22Rv1 (cell line): ENCODE measurements at regions not wholly inside any gene's neighbourhood (a gene's known extent, or its start where the extent isn't known, plus 50 kb on each side); places are given as distances from the start of the nearest gene placed in this dataset.

Experiments
- H3K27ac ChIP-seq: fragments of 450-650 bp; 2 replicates; pipeline ENCODE4 v1.5.1; 2017
- ZFX ChIP-seq: fragments of 450-650 bp; IDR thresholded peaks from 2 replicates; pipeline ENCODE4 v1.6.1; 2017; ENCODE audit warnings: antibody characterized with exemption, borderline replicate concordance
- TF ChIP-seq, protein P1 (sequence below): fragments of 450-650 bp; IDR thresholded peaks from 2 replicates; pipeline ENCODE4 v1.5.1; 2017; ENCODE audit warnings: mild to moderate bottlenecking

GRCh38 chr6:21305893-21306332 lies 287.6 kb upstream of the SOX4 start:
- TF ChIP-seq, protein P1, sequence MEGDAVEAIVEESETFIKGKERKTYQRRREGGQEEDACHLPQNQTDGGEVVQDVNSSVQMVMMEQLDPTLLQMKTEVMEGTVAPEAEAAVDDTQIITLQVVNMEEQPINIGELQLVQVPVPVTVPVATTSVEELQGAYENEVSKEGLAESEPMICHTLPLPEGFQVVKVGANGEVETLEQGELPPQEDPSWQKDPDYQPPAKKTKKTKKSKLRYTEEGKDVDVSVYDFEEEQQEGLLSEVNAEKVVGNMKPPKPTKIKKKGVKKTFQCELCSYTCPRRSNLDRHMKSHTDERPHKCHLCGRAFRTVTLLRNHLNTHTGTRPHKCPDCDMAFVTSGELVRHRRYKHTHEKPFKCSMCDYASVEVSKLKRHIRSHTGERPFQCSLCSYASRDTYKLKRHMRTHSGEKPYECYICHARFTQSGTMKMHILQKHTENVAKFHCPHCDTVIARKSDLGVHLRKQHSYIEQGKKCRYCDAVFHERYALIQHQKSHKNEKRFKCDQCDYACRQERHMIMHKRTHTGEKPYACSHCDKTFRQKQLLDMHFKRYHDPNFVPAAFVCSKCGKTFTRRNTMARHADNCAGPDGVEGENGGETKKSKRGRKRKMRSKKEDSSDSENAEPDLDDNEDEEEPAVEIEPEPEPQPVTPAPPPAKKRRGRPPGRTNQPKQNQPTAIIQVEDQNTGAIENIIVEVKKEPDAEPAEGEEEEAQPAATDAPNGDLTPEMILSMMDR, result no peak
- TF ChIP-seq ZFX, result no peak
- no peak overlapping the region for H3K27ac ChIP-seq

DNA sequence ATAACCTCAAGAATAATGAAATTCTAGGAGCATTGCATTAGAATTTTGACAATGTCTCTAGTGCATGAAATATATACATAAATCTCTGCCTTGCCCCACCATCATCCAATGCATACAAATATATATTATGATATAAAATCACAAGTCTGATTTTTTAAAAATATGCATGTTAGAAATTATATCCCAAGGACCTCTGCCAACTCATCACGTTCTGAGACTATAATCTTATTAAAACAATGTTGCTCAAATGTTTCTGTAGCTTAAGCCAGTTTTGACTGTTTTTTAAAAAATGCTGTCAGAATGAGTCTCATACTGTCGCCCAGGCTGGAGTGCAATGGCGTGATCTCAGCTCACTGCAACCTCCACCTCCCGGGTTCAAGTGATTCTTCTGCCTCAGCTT lies 287.0 kb upstream of the SOX4 start:
- TF ChIP-seq, protein P1, result no peak
- H3K27ac ChIP-seq, result no peak overlapping the region

- TF ChIP-seq, protein P1, result no peak
- TF ChIP-seq ZFX, result no peak
- no peak overlapping the region for H3K27ac ChIP-seq
Observed at GRCh38 chr6:21309807-21310221, 283.7 kb upstream of the SOX4 start.

GRCh38 chr6:21310568-21311140 lies 282.9 kb upstream of the SOX4 start:
- no peak overlapping the region for H3K27ac ChIP-seq
- TF ChIP-seq, protein P1, result no peak
- TF ChIP-seq ZFX, result no peak

DNA sequence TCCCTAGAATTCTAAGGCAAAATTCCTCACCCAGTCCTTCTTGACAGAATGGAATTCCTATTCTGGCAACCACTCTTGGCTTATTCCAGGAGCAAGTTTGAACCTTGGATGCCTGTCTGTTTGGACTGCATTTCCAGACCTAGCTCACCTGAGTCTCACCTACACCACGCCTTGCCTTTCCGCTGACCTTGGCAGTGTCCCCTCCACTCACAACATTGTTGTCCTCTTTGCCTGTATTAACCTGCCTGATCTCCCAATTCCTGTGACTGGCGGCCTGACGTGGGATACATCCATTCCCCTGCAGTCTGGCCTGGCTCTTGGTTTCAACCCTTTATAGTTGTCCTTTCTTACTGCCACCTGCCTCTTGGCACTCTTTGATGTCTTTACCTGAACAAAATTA lies 281.4 kb upstream of the SOX4 start:
- H3K27ac ChIP-seq, result no peak overlapping the region
- TF ChIP-seq ZFX, result no peak
- TF ChIP-seq, protein P1, result no peak

DNA sequence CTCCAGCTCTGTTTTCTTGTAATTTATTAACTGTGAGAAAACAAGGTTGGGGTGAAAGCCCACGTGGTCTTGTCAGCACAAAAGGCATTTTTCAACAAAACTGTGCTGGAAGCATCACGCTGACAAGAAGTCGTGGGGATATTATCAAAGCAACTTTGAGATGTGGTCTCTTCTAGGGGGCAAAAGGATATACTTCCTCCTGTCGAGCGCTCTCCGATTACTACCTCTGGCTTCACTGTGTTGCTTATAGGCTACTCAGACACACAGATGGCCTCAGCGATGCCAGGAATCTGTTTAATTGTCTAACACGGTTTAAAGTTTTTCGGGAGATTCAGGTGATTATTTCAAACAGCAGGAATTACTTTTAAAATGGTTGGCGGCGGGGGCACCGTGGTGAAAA lies 275.9 kb upstream of the SOX4 start:
- TF ChIP-seq, protein P1, result no peak
- TF ChIP-seq ZFX, result no peak

GRCh38 chr6:21321076-21321475 lies 272.5 kb upstream of the SOX4 start:
- H3K27ac ChIP-seq, result no peak overlapping the region
- TF ChIP-seq, protein P1, result no peak
- TF ChIP-seq ZFX, result no peak

More for the DNA sequence above, 275.9 kb upstream of the SOX4 start:
- H3K27ac ChIP-seq, result no peak overlapping the region
